IMR-90 (cell line): ENCODE measurements at regions not wholly inside any gene's neighbourhood (a gene's known extent, or its start where the extent isn't known, plus 50 kb on each side); places are given as distances from the start of the nearest gene placed in this dataset.

Experiments used
- ATAC-seq: fragments of 200-7000 bp; cut with Tn5 transposase; 2 replicates; pipeline ENCODE4 v1.9.1; 2020; ENCODE audit warnings: low read depth, mild to moderate bottlenecking, moderate library complexity
- BruUV-seq: library from RNA; stranded (reverse); fragments of 400-500 nt; replicated peaks from 2 replicates; lab custom pipeline; 2021; lab: Mats Ljungman, UMichigan
- CTCF ChIA-PET: fragments of 300-600 bp; formaldehyde crosslinking; extraction: SDS; loops from one replicate; lab custom pipeline; 2021; ENCODE audit warnings: antibody characterized with exemption; lab: Yijun Ruan, JAX
- POLR2A ChIA-PET: fragments of 300-600 bp; sonication (Branson Sonifier 250); formaldehyde crosslinking; loops from one replicate; lab custom pipeline; 2022; ENCODE audit warnings: antibody characterized with exemption; ENCODE audit not compliant: unreplicated experiment; lab: Charles Lee
- DNase-seq: peaks from one replicate; pipeline ENCODE4 v3.0.0; 2013
- H2AFZ ChIP-seq: replicated peaks from 2 replicates; pipeline ENCODE3; 2013; ENCODE audit warnings: low read length, mild to moderate bottlenecking; ENCODE audit not compliant: poor library complexity
- H2AK5ac ChIP-seq: 2 replicates; pipeline ENCODE4 v1.6.1; 2013; ENCODE audit warnings: low read depth, low read length, inconsistent platforms
- H2AK9ac ChIP-seq: replicated peaks from 2 replicates; pipeline ENCODE3; 2013; ENCODE audit warnings: mild to moderate bottlenecking, low read depth, low read length, moderate library complexity; ENCODE audit not compliant: poor library complexity
- H2BK120ac ChIP-seq: 2 replicates; pipeline ENCODE4 v1.6.1; 2013; ENCODE audit warnings: low read depth, low read length, inconsistent platforms
- H2BK15ac ChIP-seq: 3 replicates; pipeline ENCODE4 v1.6.1; 2013; ENCODE audit warnings: low read depth, low read length, inconsistent platforms
- H2BK20ac ChIP-seq: 2 replicates; pipeline ENCODE4 v1.6.1; 2013; ENCODE audit warnings: low read depth, mild to moderate bottlenecking, inconsistent platforms, low read length, moderate library complexity
- H2BK5ac ChIP-seq: 2 replicates; pipeline ENCODE4 v1.6.1; 2013; ENCODE audit warnings: mild to moderate bottlenecking, low read depth, low read length, inconsistent platforms; ENCODE audit not compliant: poor library complexity, severe bottlenecking
- H3K14ac ChIP-seq: replicated peaks from 2 replicates; pipeline ENCODE4 v1.6.1; 2013; ENCODE audit warnings: low read depth, low read length, inconsistent platforms
- H3K18ac ChIP-seq: 2 replicates; pipeline ENCODE4 v1.6.1; 2013; ENCODE audit warnings: low read depth, low read length, control low read depth
- H3K23ac ChIP-seq: 2 replicates; pipeline ENCODE4 v1.6.1; 2013; ENCODE audit warnings: low read depth, low read length, inconsistent platforms
- H3K27ac ChIP-seq: 2 replicates; pipeline ENCODE4 v1.5.1; 2013; ENCODE audit warnings: mild to moderate bottlenecking, control low read depth, low read length; ENCODE audit not compliant: insufficient read depth
- H3K27me3 ChIP-seq: 2 replicates; pipeline ENCODE4 v1.6.1; 2013; ENCODE audit warnings: low read length; ENCODE audit not compliant: control insufficient read depth, insufficient read depth
- H3K36me3 ChIP-seq: 2 replicates; pipeline ENCODE4 v1.6.1; 2013; ENCODE audit warnings: low read length, mixed read lengths; ENCODE audit not compliant: control insufficient read depth, insufficient read depth
- H3K4ac ChIP-seq: 2 replicates; pipeline ENCODE4 v1.6.1; 2013; ENCODE audit warnings: low read depth, low read length, inconsistent platforms
- H3K4me1 ChIP-seq: 2 replicates; pipeline ENCODE4 v1.6.1; 2013; ENCODE audit warnings: low read length, mixed read lengths; ENCODE audit not compliant: control insufficient read depth, insufficient read depth
- H3K4me2 ChIP-seq: 2 replicates; pipeline ENCODE4 v1.6.1; 2013; ENCODE audit warnings: low read depth, mild to moderate bottlenecking, control low read depth, low read length, moderate library complexity
- H3K4me3 ChIP-seq: 2 replicates; pipeline ENCODE4 v1.5.1; 2013; ENCODE audit warnings: low read depth, mild to moderate bottlenecking, control low read depth, low read length, moderate library complexity; ENCODE audit not compliant: insufficient read depth
- H3K56ac ChIP-seq: 2 replicates; pipeline ENCODE4 v1.6.1; 2013; ENCODE audit warnings: low read length, inconsistent platforms; ENCODE audit not compliant: insufficient read depth; ENCODE audit errors: extremely low read depth
- H3K79me1 ChIP-seq, 2 experiments: 2 replicates each; pipeline ENCODE4 v1.6.1; 2013; ENCODE audit warnings: low read length in 2 of 2, inconsistent platforms in 1 of 2, low read depth in 1 of 2
- H3K9ac ChIP-seq: 2 replicates; pipeline ENCODE4 v1.6.1; 2013; ENCODE audit warnings: low read depth, low read length, control low read depth
- H3K9me1 ChIP-seq: 2 replicates; pipeline ENCODE4 v1.6.1; 2013; ENCODE audit warnings: low read length, inconsistent platforms; ENCODE audit not compliant: insufficient read depth
- H3K9me3 ChIP-seq: 2 replicates; pipeline ENCODE4 v1.6.1; 2013; ENCODE audit warnings: low read length; ENCODE audit not compliant: control insufficient read depth, insufficient read depth
- H4K20me1 ChIP-seq: 2 replicates; pipeline ENCODE4 v1.6.1; 2013; ENCODE audit warnings: low read length, inconsistent platforms; ENCODE audit not compliant: insufficient read depth
- H4K5ac ChIP-seq: 2 replicates; pipeline ENCODE4 v1.6.1; 2013; ENCODE audit warnings: mild to moderate bottlenecking, low read depth, low read length, control low read depth
- H4K8ac ChIP-seq, 2 experiments: 2 replicates each; pipeline ENCODE4 v1.6.1; 2013; ENCODE audit warnings: low read depth in 2 of 2, low read length in 2 of 2, control low read depth in 1 of 2, inconsistent platforms in 1 of 2
- H4K91ac ChIP-seq: 2 replicates; pipeline ENCODE4 v1.6.1; 2013; ENCODE audit warnings: low read depth, low read length, inconsistent platforms; ENCODE audit not compliant: insufficient read depth
- BHLHE40 ChIP-seq: fragments of 150-350 bp; IDR thresholded peaks from 2 replicates; pipeline ENCODE4 v1.6.1; 2016; ENCODE audit warnings: mild to moderate bottlenecking, low read depth, low read length
- CEBPB ChIP-seq: IDR thresholded peaks from 2 replicates; pipeline ENCODE4 v1.6.1; 2012; ENCODE audit warnings: low read depth, low read length, improper control_type of control experiment
- CHD1 ChIP-seq: IDR thresholded peaks from 2 replicates; pipeline ENCODE4 v1.6.1; 2012; ENCODE audit warnings: low read depth, low read length, improper control_type of control experiment
- CTCF ChIP-seq: conservative IDR thresholded peaks from 2 replicates; pipeline ENCODE4 v1.5.1; 2012; ENCODE audit warnings: mild to moderate bottlenecking, low read depth, low read length, improper control_type of control experiment
- RAD21 ChIP-seq: IDR thresholded peaks from 2 replicates; pipeline ENCODE4 v1.6.1; 2012; ENCODE audit warnings: low read length, improper control_type of control experiment
- RCOR1 ChIP-seq: IDR thresholded peaks from 2 replicates; pipeline ENCODE4 v1.6.1; 2012; ENCODE audit warnings: mild to moderate bottlenecking, low read length, improper control_type of control experiment; ENCODE audit not compliant: insufficient replicate concordance
- RFX5 ChIP-seq: IDR thresholded peaks from 2 replicates; pipeline ENCODE4 v1.8.0; 2012; ENCODE audit warnings: low read depth, mild to moderate bottlenecking, low read length, moderate library complexity
- SMC3 ChIP-seq: fragments of 150-350 bp; IDR thresholded peaks from 2 replicates; pipeline ENCODE4 v1.6.1; 2016; ENCODE audit warnings: low read depth, mild to moderate bottlenecking, antibody characterized with exemption, low read length, moderate library complexity
- dilution Hi-C: fragments of 300-500 bp; cut with HindIII; formaldehyde crosslinking; loops from one replicate; pipeline ENCODE4 v1.14.3; 2018; ENCODE audit warnings: low sequenced_read_pairs; ENCODE audit not compliant: unreplicated experiment
- in situ Hi-C: fragments of 300-500 bp; cut with MboI; formaldehyde crosslinking; loops from 3 replicates; pipeline ENCODE4 v1.14.3; 2019; ENCODE audit warnings: low sequenced_read_pairs, inconsistent platforms, mixed read lengths
- intact Hi-C: fragments of 100-400 bp; cut with micrococcal nuclease; formaldehyde crosslinking; loops from 2 replicates; pipeline ENCODE4 v1.10.0; 2022
- TF ChIP-seq, protein P1 (sequence below): fragments of 150-350 bp; IDR thresholded peaks from 2 replicates; pipeline ENCODE4 v1.6.1; 2016; ENCODE audit warnings: low read depth, mild to moderate bottlenecking, low read length, moderate library complexity, borderline replicate concordance

DNA sequence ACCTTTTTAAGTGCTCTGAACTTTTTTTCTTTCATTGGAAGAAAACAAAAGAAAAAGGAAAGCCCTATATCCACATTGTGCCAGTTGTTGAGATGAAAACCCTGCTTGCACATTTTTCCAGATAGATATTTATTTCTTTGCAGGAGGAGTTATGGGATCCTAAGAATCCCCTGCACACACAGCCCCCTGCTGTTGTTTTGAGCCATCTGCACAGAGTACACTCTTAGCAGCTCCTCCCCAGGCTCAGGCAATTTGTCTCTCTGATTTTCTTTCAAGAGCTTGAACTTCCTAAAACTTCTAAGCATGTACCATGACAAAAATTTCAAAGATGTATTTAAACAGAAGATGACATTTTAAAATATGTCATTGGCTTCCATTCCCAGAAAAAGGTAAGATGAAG, 436.9 kb downstream of the METTL4 start:
- H2BK20ac ChIP-seq: no peak overlapping the region
- no TSS peak for BruUV-seq
- H3K4me3 ChIP-seq: no peak overlapping the region
- H3K4me1 ChIP-seq: no peaks in the 10 kb centered on the region
- H2BK15ac ChIP-seq: no peak overlapping the region
- H4K20me1 ChIP-seq: no peaks in the 10 kb centered on the region
- dilution Hi-C loops: no loop called here
- H3K14ac ChIP-seq: no peak overlapping the region
- no peaks in the 10 kb centered on the region for H3K79me1 ChIP-seq
- no peak overlapping the region for H4K91ac ChIP-seq
- H3K18ac ChIP-seq: no peak overlapping the region
- H2BK5ac ChIP-seq: no peak overlapping the region
- POLR2A ChIA-PET: no interaction called here
- H3K9ac ChIP-seq: no peak overlapping the region
- H3K27me3 ChIP-seq: no peaks in the 10 kb centered on the region
- no peak overlapping the region for H2BK120ac ChIP-seq
- in situ Hi-C loops: no loop called here
- no peaks in the 10 kb centered on the region for H3K9me3 ChIP-seq
- no peak overlapping the region for H3K4ac ChIP-seq
- H4K8ac ChIP-seq: no peak overlapping the region
- intact Hi-C loops: no loop called here
- H3K9me1 ChIP-seq: no peaks in the 10 kb centered on the region
- TF ChIP-seq BHLHE40: no peak
- no peak for TF ChIP-seq CHD1
- no peak for TF ChIP-seq SMC3
- TF ChIP-seq CEBPB: no peak
- no peak for TF ChIP-seq RCOR1
- TF ChIP-seq, protein P1, sequence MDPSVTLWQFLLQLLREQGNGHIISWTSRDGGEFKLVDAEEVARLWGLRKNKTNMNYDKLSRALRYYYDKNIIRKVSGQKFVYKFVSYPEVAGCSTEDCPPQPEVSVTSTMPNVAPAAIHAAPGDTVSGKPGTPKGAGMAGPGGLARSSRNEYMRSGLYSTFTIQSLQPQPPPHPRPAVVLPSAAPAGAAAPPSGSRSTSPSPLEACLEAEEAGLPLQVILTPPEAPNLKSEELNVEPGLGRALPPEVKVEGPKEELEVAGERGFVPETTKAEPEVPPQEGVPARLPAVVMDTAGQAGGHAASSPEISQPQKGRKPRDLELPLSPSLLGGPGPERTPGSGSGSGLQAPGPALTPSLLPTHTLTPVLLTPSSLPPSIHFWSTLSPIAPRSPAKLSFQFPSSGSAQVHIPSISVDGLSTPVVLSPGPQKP: no peak
- no peak for TF ChIP-seq RFX5
- TF ChIP-seq RAD21: no peak
- no peak for TF ChIP-seq CTCF
- no peak overlapping the region for H3K56ac ChIP-seq
- H3K23ac ChIP-seq: no peak overlapping the region
- CTCF ChIA-PET: interaction anchor here (0.5 kb wide), 1 partner anchor 1232 kb away, joined by 5 read pairs; no protein-coding TSS in a partner anchor
- no peaks in the 10 kb centered on the region for H3K36me3 ChIP-seq
- no peak for ATAC-seq
- H3K27ac ChIP-seq: no peak overlapping the region
- H2AK5ac ChIP-seq: no peak overlapping the region
- no peak overlapping the region for H4K5ac ChIP-seq
- H3K4me2 ChIP-seq: no peak overlapping the region
- DNase-seq: no peak
- H2AK9ac ChIP-seq: no peak overlapping the region
- H2AFZ ChIP-seq: no peak overlapping the region
